AG04449 (cell line): ENCODE measurements at regions not wholly inside any gene's neighbourhood (a gene's known extent, or its start where the extent isn't known, plus 50 kb on each side); places are given as distances from the start of the nearest gene placed in this dataset.

ENCODE experiments used
- CTCF ChIA-PET: fragments of 350-600 bp; formaldehyde crosslinking; extraction: SDS; loops from one replicate; lab custom pipeline; 2021; ENCODE audit warnings: antibody characterized with exemption; lab: Yijun Ruan, JAX
- POLR2A ChIA-PET: fragments of 400-600, 350-600 bp; formaldehyde crosslinking; extraction: SDS; loops from one replicate; lab custom pipeline; 2020; ENCODE audit warnings: antibody characterized with exemption, inconsistent platforms; lab: Yijun Ruan, JAX
- DNase-seq: peaks from one replicate; pipeline ENCODE4 v3.0.0-alpha.2; 2010; ENCODE audit warnings: low read depth, low spot score
- H3K4me3 ChIP-seq: 2 replicates; pipeline ENCODE4 v1.5.1; 2011; ENCODE audit warnings: low read depth, mild to moderate bottlenecking, control low read depth, low read length
- CTCF ChIP-seq: IDR thresholded peaks from one replicate; pipeline ENCODE4 v1.5.1; 2011; ENCODE audit warnings: mild to moderate bottlenecking, moderate library complexity, low read length, control low read depth, inconsistent platforms; ENCODE audit not compliant: insufficient read depth; ENCODE audit errors: missing control alignments

DNA sequence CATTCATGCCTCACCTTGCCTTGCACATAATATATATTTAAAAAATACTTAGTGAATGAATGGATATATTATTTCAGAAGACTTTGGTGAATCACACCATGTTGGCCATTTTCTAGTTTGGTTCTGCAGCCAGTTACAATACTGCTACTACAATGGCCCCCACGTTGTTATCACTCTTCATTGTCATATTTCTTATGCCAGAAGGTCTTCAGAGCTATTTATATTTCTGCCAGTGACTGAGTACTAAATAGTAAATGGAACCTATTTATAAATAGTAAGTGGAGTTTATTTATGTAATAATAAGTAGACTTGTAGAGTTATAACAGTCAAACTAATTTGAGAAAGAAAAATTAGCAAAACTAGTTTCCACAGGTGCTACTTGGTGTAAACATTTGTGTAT lies 516.6 kb upstream of the SYT4 start:
- no peak for DNase-seq
- ChIA-PET CTCF (no interaction called here), POLR2A (no interaction called here)
- TF ChIP-seq CTCF, result no peak
- H3K4me3 ChIP-seq, result no peak overlapping the region

DNA sequence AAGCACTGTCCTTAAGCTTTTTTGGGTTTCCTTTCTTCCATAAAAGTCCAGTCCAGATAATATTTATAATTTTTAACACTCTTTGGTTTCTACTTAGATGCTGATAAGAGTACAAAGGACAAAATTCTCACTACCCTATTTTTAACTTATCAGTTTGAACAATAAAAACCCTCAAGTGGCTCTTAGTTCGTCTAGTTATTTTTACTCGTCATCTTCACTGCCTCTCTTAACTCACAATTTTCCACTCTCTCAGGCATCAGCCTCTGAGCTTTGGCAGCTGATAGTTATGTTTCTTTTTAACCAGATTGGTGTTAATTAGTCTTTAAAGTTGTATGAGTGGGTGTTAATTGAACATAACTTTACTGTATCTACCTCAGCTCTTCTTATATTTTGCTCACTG lies 517.1 kb upstream of the SYT4 start:
- CTCF ChIA-PET, result no interaction called here
- TF ChIP-seq CTCF, result no peak
- DNase-seq, result no peak
- POLR2A ChIA-PET, result interaction anchor here (0.6 kb wide), 1 partner anchor 38 kb away, joined by 3 read pairs; no protein-coding TSS in a partner anchor
- H3K4me3 ChIP-seq, result no peak overlapping the region

GRCh38 chr18:43797347-43797746 lies 520.1 kb upstream of the SYT4 start:
- CTCF ChIA-PET, result no interaction called here
- no peak for DNase-seq
- TF ChIP-seq CTCF, result no peak
- H3K4me3 ChIP-seq, result no peak overlapping the region
- POLR2A ChIA-PET, result no interaction called here

DNA sequence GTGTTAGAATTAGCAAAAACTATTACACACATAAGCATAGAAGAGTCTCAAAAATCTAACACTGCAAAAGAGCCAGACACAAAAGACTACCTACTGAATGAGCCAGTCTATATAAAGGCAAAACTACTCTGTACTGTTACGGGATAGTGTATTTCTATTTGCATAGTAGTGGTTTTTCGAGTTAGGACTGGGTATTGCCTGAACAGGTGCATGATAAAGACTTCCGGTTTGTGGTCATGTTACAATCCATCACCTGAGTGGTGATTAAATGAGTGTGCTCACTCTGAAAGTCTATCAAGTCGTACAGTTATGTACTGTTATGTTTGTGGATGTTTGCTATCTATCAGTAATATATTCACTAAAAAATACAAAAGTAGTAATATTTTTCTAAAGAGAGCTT lies 523.3 kb upstream of the SYT4 start:
- CTCF ChIA-PET, result no interaction called here
- POLR2A ChIA-PET, result no interaction called here
- no peak for TF ChIP-seq CTCF
- no peak for DNase-seq
- H3K4me3 ChIP-seq, result no peak overlapping the region

- CTCF ChIA-PET, result no interaction called here
- H3K4me3 ChIP-seq, result no peak overlapping the region
- no peak for TF ChIP-seq CTCF
- POLR2A ChIA-PET, result no interaction called here
- no peak for DNase-seq
These were observed 528.4 kb upstream of the SYT4 start for GRCh38 chr18:43805646-43806194.

DNA sequence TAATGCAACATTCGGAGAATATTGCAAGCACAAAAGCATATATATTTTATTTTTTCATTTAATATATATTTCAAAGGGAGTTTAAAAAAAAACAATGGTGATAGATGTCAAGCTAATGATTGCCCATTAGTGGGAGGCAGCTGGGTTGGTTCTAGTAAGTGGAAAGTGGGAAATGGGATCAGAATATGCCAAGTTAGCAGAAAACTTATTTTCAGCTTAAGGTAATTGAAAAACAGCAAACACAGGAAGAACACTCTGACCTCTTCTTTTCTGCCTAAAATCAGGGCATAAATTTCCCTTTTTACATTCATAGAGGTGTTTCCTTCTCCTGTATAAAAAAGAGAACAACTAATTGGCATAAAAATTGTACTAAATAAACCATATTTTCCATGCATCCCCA lies 535.3 kb upstream of the SYT4 start:
- ChIA-PET CTCF (no interaction called here), POLR2A (no interaction called here)
- no peak for DNase-seq
- H3K4me3 ChIP-seq, result no peak overlapping the region
- no peak for TF ChIP-seq CTCF
